ENCODE measurements at regions not wholly inside any gene's neighbourhood (a gene's known extent, or its start where the extent isn't known, plus 50 kb on each side); places are given as distances from the start of the nearest gene placed in this dataset.

DNA sequence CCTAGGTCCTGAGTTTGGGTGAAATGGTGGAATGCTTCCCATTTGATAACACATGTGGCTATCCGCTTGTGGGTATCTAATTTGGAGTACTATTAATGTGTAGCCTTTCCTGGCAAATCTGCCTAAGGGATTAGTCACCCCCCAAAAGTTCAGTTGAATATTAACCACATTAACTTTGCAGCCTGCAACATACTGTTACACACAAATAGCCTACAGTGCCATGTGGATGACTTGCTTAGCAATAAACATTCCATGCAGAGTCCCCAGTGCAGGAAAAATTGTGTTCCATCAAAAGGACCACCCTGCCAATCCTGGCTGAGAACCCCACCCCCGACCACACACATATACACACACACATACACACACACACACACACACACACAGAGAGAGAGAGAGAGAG is 303.3 kb upstream of the ESRRG start:
- no peak for DNase-seq (ENCODE audit: low spot score)
- intact Hi-C loops (cut with DNase I), result no loop called here

DNA sequence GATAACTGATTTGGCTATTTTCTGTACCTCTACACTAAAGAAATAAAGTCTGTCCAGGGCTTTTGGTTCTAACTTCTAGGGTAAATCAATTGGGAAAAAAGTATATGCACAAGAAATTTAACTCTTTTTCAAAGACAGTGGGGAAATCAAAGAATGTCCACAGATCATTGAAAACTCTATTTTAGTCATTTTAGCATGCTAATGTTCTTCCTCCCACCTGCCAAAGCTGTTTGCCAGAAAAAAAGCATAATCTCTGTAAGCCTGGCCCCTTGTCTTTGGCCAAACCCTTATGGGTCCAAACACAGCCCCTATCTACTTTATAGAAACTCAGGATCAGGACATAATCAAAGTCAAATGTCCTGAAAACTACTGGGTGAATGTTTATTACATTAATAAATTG is 302.2 kb upstream of the ESRRG start:
- intact Hi-C loops (cut with DNase I), result no loop called here
- no peak for DNase-seq (ENCODE audit: low spot score)

DNA sequence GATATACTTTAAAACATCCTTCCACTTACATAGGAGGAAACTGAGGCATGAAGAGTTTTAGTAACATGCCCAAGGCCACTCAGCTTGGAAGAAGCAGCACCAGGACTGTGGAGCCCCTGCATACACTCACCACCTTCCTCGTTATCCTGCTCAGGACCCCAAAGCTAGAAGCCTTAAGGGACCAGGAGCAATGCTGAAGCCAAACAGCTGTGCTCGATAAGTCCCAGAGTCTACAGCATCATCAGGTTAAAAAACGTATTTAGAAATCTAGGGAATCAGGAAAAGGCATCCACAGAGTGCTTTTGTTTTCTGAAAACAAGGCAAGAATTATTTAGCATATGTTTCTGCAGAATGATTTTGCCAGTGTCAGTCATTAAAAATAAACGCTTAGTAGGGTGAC is 301.7 kb upstream of the ESRRG start:
- no peak for DNase-seq (ENCODE audit: low spot score)
- intact Hi-C loops (cut with DNase I), result no loop called here

DNA sequence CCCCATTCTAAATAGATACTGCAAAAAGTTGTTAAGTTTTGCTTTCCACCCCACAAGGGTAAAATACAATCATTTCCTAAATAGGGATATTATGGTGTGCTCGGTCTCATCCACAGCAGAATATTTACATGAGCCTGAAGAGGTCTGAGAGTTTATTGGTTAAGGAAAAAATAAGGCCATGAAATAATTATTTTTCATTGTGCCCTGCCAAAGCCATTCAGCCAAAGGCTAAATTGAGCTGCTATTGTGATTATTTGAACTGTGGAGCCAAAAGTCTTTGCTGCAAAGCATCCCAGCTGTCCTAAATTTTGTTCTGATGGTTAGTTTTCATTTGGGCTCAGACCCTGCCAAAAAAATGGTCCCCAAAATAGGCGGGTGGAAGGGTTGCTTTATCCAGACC is 298.7 kb upstream of the ESRRG start:
- no peak for DNase-seq (ENCODE audit: low spot score)
- intact Hi-C loops (cut with DNase I), result no loop called here

DNA sequence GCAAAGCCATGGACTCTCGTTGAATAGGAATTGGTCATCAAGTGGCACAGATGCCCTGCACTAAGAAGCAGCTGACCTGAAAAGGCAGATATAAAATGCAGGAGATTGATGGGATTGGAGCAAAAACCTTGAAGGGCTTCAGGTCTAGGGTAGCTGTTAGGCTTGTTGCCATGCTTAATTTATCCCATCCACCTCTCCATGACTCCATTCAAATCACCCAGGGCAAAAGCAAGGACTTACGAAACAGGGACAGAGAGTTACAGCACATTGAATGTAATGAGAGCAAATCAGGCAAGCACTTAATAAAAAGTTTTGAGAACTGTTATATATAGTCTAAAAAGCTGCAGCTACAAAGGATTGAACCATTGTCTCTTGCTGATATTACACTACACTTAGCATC is 298.2 kb upstream of the ESRRG start:
- no peak for DNase-seq (ENCODE audit: low spot score)
- intact Hi-C loops (cut with DNase I), result no loop called here

DNA sequence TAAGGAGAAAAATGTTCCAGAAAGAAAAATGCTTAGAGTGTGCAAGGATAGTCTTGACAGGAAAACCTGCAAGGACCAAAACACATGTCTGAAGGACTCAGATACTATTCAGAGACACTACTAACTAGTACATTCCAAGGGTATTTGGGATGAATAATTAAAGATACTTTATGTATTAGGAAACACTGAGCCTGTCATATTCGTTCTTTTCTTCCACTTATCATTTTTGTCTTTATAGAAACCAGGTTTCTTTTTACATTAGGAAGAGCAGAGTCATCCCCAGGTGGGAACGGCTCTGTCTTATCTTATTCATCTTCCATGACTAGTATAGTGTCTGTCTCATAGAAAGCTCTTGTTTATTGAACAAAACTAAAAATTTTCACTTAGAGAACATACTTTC is 296.2 kb upstream of the ESRRG start:
- DNase-seq (ENCODE audit: low spot score), result no peak
- intact Hi-C loops (cut with DNase I), result no loop called here

DNA sequence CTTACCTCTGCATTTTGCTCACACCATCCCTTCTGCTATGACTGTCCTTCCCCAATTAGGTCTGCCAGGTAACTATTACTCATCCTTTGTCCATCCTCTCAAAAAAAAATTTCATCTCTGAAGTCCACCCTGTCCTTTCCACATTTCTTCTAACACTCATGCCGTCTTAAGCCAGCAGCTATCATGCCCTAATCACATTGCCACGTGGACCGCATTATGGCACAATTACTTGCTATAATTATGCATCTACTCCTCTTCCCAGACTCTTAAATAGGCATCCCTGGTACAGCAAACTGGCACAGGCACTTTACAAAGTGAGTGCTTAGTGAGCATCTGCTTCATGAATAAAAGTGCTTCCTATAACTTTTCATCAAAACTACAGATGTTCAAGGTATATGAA is 295.4 kb upstream of the ESRRG start:
- no peak for DNase-seq (ENCODE audit: low spot score)
- intact Hi-C loops (cut with DNase I), result no loop called here

DNA sequence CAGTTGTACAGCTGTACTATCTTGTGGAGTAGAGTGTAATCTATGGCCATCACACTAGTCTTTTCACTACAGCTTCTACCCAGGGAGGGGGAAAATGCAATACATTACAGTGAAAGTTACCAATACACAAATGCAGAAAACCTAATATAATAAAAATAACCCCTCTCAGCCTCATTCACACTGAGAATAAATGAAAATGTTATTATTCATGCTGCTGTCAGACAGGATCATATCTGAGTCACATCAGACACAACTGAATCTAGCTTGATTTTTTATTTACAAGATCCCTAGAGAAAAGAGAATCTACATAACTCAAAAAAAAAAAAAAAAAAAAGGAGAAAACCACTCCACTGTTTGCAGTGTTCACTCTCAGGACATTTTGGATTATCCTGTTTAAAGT is 293.9 kb upstream of the ESRRG start:
- intact Hi-C loops (cut with DNase I), result no loop called here
- DNase-seq (ENCODE audit: low spot score), result no peak

DNA sequence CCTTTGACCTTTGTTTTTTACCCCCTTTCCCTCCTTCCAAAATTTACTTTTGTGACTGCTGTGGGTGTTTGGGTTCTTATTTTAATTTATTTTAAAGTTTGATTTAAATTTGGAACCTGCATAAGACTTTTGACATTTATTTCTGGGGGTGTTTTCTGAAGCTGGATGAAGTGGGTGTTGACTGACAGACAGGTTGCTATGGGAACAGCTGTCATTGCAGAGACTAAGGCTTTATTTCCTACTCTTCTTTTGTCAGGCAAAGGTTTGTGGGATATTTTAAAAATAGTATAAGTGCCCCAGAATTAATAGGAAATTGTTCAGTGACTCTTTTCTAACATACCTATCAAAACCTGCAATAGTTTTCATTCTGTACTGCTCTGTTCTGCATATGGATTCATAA is 290.8 kb upstream of the ESRRG start:
- intact Hi-C loops (cut with DNase I), result no loop called here

DNA sequence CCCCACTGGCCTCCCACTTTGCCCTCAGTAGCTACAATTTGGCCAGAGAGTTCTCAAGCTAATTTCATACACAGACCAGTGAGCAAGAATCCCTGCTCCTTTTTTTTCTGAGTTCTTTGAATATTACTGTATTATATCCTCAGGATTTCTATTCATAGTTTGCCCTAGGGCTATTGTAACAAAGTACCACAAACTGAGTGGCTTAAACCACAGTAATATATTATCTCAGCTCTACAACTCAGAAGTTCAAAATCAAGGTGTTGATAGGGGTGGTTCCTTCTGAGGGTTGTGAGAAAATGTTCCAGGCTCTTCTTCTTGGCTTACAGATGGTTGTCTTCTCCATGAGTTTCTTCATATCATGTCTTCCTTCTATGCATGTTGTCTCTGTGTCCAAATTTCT is 289.4 kb upstream of the ESRRG start:
- intact Hi-C loops (cut with DNase I), result no loop called here
- DNase-seq (ENCODE audit: low spot score), result no peak

More for the DNA sequence above, 290.8 kb upstream of the ESRRG start:
- no peak for DNase-seq (ENCODE audit: low spot score)

DNA sequence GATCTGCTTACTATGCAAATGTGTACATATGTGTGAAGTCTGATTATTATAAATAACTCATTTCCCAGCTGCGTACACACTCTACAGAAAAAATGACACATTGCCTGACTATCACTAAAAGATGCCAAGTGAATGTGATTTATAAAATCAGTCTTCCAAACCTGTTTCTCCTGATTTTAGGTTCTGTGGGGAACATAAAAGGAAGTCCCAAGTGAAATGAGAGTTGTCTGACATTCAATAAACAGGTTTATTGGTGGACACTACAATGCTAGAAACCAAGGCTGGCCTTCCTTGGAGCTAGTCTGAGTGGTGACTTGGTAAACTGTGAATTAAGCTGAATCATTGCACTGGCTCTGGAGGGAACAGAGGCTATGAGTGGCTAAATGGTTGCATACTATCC is 287.9 kb upstream of the ESRRG start:
- no peak for DNase-seq (ENCODE audit: low spot score)
- intact Hi-C loops (cut with DNase I), result no loop called here

DNA sequence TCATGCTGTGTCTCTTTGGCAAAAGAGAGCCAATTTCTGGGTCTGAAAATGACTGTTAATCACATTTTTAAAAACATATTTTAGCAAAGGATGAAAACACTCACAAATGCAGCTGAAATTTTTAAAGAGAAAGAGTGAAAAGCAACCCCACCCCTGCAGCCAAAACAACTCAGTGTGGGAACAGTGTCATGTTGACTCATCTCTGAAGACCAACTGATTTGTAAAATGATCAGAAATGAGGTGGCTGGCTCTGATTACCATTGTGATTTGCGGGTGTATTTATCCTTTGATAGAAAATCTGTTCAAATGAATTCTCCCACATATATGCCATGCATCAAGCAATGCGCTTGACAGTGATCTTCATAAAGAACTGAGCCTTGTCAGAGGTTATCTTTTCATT is 287.0 kb upstream of the ESRRG start:
- DNase-seq (ENCODE audit: low spot score), result no peak
- intact Hi-C loops (cut with DNase I), result no loop called here

DNA sequence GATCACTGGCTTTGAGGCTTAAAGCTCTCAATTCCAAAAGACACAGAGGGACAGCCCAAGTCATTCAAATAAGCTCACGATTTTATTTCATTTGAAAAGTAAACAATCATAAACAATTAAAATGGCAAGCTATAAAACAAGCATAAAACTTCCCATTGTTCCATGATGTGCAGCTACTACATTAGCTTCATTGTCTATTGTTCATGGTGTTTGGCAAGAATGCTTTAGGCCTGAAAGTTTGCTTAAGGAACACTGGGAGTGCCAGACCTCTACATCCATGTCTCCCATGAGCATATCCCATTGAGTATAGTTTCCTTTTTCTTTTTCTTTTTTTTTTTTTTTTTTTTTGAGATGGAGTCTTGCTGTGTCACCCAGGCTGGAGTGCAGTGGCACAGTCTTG is 286.1 kb upstream of the ESRRG start:
- intact Hi-C loops (cut with DNase I), result no loop called here
- no peak for DNase-seq (ENCODE audit: low spot score)

DNA sequence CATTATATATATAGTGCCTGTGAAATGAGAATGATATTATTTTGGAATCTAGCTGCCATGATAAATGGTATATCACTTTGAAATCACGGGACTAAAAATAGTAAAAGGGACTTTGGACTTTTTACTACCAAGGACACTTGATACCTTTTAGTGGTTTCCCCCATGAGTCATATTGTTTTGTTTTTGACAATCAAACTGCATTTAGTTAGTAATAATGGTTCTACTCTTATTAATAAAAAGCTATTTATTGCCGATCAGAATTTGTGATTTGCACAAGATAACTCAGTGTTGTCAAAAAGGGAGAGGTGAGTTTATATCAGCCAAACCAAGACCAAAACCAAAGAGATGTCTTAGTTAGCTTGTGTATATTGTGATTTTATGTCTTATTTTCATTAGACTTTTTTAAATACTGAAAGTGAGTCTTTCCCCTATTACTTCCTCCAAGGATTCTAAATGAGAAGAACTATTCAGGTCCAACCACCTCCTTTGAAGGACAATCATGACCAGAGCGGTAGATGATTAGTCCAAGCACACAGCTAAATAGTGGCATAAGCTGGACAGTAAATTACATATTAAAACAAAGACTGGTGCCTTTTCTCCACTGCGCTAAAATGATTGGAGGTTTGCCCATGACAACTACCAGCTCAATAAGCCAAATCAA is 281.7 kb upstream of the ESRRG start:
- no peak for DNase-seq (ENCODE audit: low spot score)
- intact Hi-C loops (cut with DNase I), result no loop called here

DNA sequence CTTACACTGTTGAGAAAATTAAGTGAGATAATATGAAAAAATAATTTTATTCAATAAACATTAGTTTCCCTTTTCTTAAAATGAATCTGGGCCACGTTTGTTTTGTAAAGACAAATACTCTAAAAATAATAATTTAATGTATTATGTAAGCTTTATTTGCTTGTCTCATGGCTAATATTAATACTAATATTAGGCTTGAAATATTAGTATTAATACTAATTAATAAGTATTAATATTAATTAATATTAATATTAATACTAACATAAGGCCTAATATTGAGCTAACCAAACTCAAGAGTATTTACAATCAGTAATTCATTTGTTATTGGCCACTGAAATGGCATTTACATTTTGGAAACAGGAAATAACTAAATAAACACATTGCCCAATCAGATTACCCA is 280.1 kb upstream of the ESRRG start:
- intact Hi-C loops (cut with DNase I), result no loop called here
- no peak for DNase-seq (ENCODE audit: low spot score)

DNA sequence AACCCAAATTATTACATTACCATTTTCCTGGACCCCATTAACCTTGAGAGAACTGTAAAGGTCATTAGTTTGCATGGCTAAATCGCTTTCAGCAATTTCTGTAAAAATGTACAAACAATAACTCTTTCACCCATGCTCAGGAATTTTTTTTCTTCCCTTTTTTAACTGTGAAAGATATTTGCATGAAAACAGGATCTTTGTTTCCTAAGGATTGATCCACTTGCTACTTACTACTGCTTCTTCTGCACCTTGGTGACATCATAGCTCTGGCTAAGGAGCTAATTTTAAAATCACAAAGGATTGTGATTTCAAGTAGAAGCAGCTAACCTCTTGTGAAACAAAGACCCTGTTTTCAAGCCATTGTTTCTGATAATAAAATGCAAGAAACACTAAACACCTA is 274.6 kb upstream of the ESRRG start:
- DNase-seq (ENCODE audit: low spot score), result no peak
- intact Hi-C loops (cut with DNase I), result no loop called here

DNA sequence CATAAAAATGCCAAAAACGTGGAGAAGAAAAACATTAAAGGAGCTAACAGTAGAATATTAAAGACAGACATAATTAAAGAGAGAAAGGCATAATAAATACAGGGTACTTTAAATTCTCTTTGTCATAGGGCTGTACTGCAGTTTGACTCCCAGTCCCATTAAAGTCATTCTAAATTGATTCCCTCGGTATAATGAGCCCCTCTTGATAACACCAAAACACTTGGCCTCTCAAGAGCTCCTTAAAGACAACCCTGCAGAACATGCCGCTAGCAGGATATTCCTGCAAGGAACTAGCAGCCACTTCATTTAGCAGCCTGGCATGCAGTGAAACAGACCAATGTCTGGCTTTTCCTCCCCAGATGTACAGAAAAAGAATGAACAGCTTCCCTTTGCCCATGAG is 273.8 kb upstream of the ESRRG start:
- no peak for DNase-seq (ENCODE audit: low spot score)
- intact Hi-C loops (cut with DNase I), result no loop called here

DNA sequence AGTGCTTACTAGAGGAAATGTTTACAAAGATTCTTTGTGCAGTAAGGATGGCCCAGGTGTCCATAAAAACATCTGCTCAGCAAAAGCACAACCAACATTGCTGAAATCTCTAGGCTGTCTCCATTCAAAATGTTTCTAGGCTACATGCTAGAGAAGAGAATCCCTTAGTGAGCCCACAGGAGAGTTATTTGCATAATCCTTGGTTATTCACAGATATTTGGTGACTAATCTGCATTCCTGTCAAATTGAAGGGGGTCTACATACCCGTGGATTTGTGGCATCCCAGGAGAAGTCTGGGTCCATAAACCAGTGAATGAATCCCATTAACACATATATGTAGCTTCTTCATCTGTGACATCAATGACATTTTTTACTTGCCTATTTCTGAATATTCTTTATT is 261.3 kb upstream of the ESRRG start:
- intact Hi-C loops (cut with DNase I), result loop anchor here (10.0 kb wide), 2 partner anchors 150 to 170 kb away; no protein-coding TSS in a partner anchor
- DNase-seq (ENCODE audit: low spot score), result no peak

DNA sequence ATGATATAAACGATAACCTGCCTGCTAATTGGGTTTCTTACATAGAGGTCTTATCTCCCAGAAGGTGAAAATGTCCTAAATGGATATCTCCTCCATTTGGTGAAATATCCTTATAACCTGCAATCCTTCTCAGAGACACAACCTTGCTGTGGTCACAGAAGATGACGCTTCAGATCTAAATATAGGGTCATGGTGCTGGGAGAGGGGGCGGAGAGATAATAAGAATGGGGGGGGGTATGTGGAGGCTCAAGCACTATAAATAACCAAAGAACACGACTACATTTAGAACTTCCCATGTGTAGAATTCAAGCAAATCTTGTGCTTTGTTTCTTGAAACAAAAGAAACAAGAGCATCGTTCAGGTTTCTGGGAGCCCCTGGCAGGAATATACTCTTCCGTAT is 260.6 kb upstream of the ESRRG start:
- intact Hi-C loops (cut with DNase I), result loop anchor here (10.0 kb wide), 2 partner anchors 151 to 169 kb away; no protein-coding TSS in a partner anchor
- DNase-seq (ENCODE audit: low spot score), result no peak

DNA sequence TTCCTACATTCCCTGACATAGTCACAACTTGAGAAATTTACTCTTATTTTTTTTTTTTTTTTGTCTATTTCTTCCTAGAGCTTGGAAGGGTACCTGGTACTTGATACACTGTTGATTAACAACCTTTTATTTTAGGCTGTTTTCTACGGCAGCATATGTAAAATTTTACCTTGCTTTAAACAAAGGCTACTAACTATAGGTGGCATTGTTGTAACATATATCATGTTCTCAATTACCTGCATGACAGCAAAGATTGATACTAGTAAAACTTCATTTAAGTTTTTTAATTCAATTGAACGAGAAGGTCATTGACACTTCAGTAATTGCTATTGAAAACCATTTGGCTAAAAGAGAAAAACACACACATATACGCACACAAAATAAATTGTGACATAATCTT is 238.3 kb upstream of the ESRRG start:
- intact Hi-C loops (cut with DNase I), result no loop called here
- DNase-seq (ENCODE audit: low spot score), result no peak

DNA sequence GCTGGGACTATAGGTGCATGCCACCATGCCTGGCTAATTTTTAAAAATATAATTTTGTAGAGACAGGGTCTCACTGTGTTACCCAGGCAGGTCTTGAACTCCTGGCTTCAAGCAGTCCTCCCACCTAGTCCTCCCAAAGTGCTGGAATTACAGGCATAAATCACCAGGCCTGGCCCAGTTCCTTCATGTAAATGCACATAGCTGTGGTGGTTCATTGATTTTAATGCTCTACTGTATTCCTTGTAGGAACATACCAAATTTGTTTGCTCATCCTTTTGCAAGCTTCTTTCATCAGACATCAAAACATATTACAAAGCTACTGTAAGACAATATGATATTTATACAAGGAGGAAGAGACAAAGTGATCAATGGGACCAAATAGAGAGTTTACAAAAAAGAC is 237.5 kb upstream of the ESRRG start:
- no peak for DNase-seq (ENCODE audit: low spot score)
- intact Hi-C loops (cut with DNase I), result no loop called here

DNA sequence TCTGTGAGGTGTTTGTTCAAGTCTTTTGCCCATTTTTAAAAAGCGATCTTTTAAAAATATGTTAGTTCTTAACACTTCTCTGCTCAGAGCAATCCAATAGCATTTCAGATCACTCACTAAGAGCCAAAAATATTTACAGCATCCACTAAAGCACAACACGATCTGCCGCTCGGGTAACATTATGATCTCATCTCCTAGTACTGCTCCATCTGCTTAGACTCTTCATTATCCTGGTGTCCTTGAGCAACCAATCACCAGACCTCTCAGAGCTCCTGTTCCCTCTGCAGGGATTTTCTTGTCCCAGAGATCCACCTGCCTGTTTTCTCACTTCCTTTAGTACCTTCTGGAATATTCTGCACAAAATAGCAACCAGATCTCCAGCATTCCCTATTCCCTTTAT is 235.3 kb upstream of the ESRRG start:
- intact Hi-C loops (cut with DNase I), result no loop called here
- no peak for DNase-seq (ENCODE audit: low spot score)
